Heart right ventricle (tissue), 16 donors: ENCODE measurements at regions not wholly inside any gene's neighbourhood (a gene's known extent, or its start where the extent isn't known, plus 50 kb on each side); places are given as distances from the start of the nearest gene placed in this dataset.

Experiments used
- ATAC-seq, 8 donors: fragments of 200-7000 bp; cut with Tn5 transposase; one replicate each; pipeline ENCODE4 v1.9.1; 2020; ENCODE audit warnings: mild to moderate bottlenecking in 8 of 8, moderate library complexity in 8 of 8, moderate number of reproducible peaks in 1 of 8
- DNase-seq, 2 donors: peaks; one replicate each; pipeline ENCODE4 v3.0.0-alpha.2; 2020
- H3K27ac ChIP-seq, 10 donors: fragments of 200-600 bp; sonication (generic) in 2 of 10; one replicate each; pipeline versions ENCODE4 v1.5.0 to v1.8.0; 2020 to 2022; ENCODE audit warnings: mild to moderate bottlenecking in 3 of 10
- H3K27me3 ChIP-seq, 7 donors: fragments of 200-600 bp; one replicate each; pipeline ENCODE4 v1.8.0; 2021 to 2022; ENCODE audit warnings: mild to moderate bottlenecking in 2 of 7
- H3K36me3 ChIP-seq, 9 donors: fragments of 200-600 bp; sonication (generic) in 1 of 9; one replicate each; pipeline versions ENCODE4 v1.5.0 to v1.8.0; 2020 to 2022; ENCODE audit warnings: mild to moderate bottlenecking in 2 of 9
- H3K4me1 ChIP-seq, 9 donors: fragments of 200-600 bp; sonication (generic) in 1 of 9; one replicate each; pipeline versions ENCODE4 v1.5.0 to v1.8.0; 2020 to 2022; ENCODE audit warnings: mild to moderate bottlenecking in 4 of 9
- H3K4me3 ChIP-seq, 10 donors: fragments of 200-600 bp; sonication (generic) in 2 of 10; one replicate each; pipeline versions ENCODE4 v1.5.0 to v1.8.0; 2020 to 2022; ENCODE audit warnings: mild to moderate bottlenecking in 7 of 10, moderate library complexity in 2 of 10
- H3K9me3 ChIP-seq, 11 donors: fragments of 200-600 bp in 10 of 11; sonication (generic) in 2 of 11; one replicate each; pipeline versions ENCODE4 v1.5.0 to v1.8.0; 2013 to 2022; ENCODE audit warnings: mild to moderate bottlenecking in 2 of 11, control low read depth in 1 of 11, moderate library complexity in 1 of 11
- CTCF ChIP-seq, 9 donors: fragments of 200-600 bp; sonication (generic) in 2 of 9; IDR thresholded peaks; one replicate each; pipeline versions ENCODE4 v1.5.0 to v1.8.0; 2021 to 2022; ENCODE audit warnings: antibody characterized with exemption in 9 of 9, mild to moderate bottlenecking in 5 of 9, moderate library complexity in 1 of 9
- WGBS, 2 donors: extraction: QIAGEN DNeasy Blood & Tissue Kit; methylation state at CpG; one replicate each; pipeline ENCODE4 v1.1.7; 2013; ENCODE audit warnings: inconsistent platforms in 1 of 2; 5-methylcytosine and 5-hydroxymethylcytosine counted together
- intact Hi-C, 10 donors: fragments of 100-400 bp; cut with DNase I; formaldehyde crosslinking; loops; one replicate each; pipeline versions ENCODE4 v1.11.1 to v1.14.2; 2022
- donor health status: Arrhythmogenic right ventricular cardiomyopathy.
- donor health status: ischemic (EF 13 %, LVEDD 7.1; RV severe dilation, severe dysfunction).
- donor health status: healthy with polysubstance abuse.
- donor health status: DM: no; HTN: yes; CAD: no.
- donor health status: DM: no; HTN: no; CAD: no.
- donor health status: ischemic (EF 25% LVEDD 6.9; RV normal size, moderate dysfunction).
- donor health status: ischemic (EF 25% LVEDD 5.7; RV mildly dilated, moderate dysfunction).
- donor health status: healthy.
- donor health status: DM: yes; HTN: yes; CAD: no.
- donor health status: Ischemic cardiomyopathy.
- donor health status: ischemic (EF 35%, LVEDD 5.7; RV mildly dilated, moderate dysfunction).
- donor health status: nonischemic (EF 11% LVEDD 7.7; RV severe dilation, severe dysfunction).
- donor health status: DM: yes; HTN: yes; CAD: no.
- donor health status: PGD.
- donor health status: ischemic (EF 29% LVEDD 5.4; RV normal size, mild dysfunction).
- donor health status: nonischemic (EF 23%, LVEDD 6.1; RV moderate dilation, normal function).

GRCh38 chr12:83629931-83630330 is 943.2 kb downstream of the TMTC2 start:
- TF ChIP-seq CTCF (IDR thresholded peaks at IDR 0.05) = no peak
- 66 to 69% methylated on average over 3 of the region's 3 CpGs for WGBS, 2 donors
- no peak for DNase-seq
- Histone ChIP-seq H3K9me3 (no peaks in the 10 kb centered on the region), H3K4me3 (no peak overlapping the region), H3K27ac (no peak overlapping the region), H3K27me3 (no peaks in the 10 kb centered on the region), H3K4me1 (peaks cover 0 to 5% (median 0%) of the 10 kb centered on the region in 9 donors), H3K36me3 (no peaks in the 10 kb centered on the region)
- intact Hi-C loops = no loop called here
- peak in 2 of 8 donors; percentile 4 to 65 for ATAC-seq

- ATAC-seq (no peak), DNase-seq (no peak)
- 52 to 56% methylated on average over 1 of the region's 1 CpG for WGBS, 2 donors
- Histone ChIP-seq H3K27ac (no peak overlapping the region), H3K9me3 (peaks cover 0 to 9% (median 0%) of the 10 kb centered on the region in 11 donors), H3K36me3 (no peaks in the 10 kb centered on the region), H3K4me1 (no peaks in the 10 kb centered on the region), H3K4me3 (no peak overlapping the region), H3K27me3 (no peaks in the 10 kb centered on the region)
- intact Hi-C loops = no loop called here
- TF ChIP-seq CTCF (IDR thresholded peaks at IDR 0.05) = no peak
These were observed 935.5 kb downstream of the TMTC2 start for GRCh38 chr12:83622205-83622604.

- TF ChIP-seq CTCF (IDR thresholded peaks at IDR 0.05) = no peak
- peaks cover 0 to 19% (median 0%) of the 10 kb centered on the region in 11 donors for H3K9me3 ChIP-seq
- intact Hi-C loops = no loop called here
- no peak for DNase-seq
- no peak overlapping the region for H3K4me3 ChIP-seq
- H3K36me3 ChIP-seq = no peaks in the 10 kb centered on the region
- H3K4me1 ChIP-seq = no peaks in the 10 kb centered on the region
- no peaks in the 10 kb centered on the region for H3K27me3 ChIP-seq
- H3K27ac ChIP-seq = no peak overlapping the region
- ATAC-seq = no peak
These were observed 933.3 kb downstream of the TMTC2 start for GRCh38 chr12:83619973-83620372.

GRCh38 chr12:83615152-83615551 is 928.4 kb downstream of the TMTC2 start:
- no peaks in the 10 kb centered on the region for H3K36me3 ChIP-seq
- no peak overlapping the region for H3K27ac ChIP-seq
- no peaks in the 10 kb centered on the region for H3K4me1 ChIP-seq
- no peak for TF ChIP-seq CTCF (IDR thresholded peaks at IDR 0.05)
- no peak for DNase-seq
- no peak overlapping the region for H3K4me3 ChIP-seq
- ATAC-seq = no peak
- peaks cover 0 to 35% (median 0%) of the 10 kb centered on the region in 11 donors for H3K9me3 ChIP-seq
- H3K27me3 ChIP-seq = no peaks in the 10 kb centered on the region
- WGBS, 2 donors = 86 to 95% methylated on average over 1 of the region's 1 CpG
- intact Hi-C loops = no loop called here
